Endothelial cell of umbilical vein (primary cell): ENCODE measurements at regions not wholly inside any gene's neighbourhood (a gene's known extent, or its start where the extent isn't known, plus 50 kb on each side); places are given as distances from the start of the nearest gene placed in this dataset.

Experiments used
- BruUV-seq: library from RNA; stranded (reverse); fragments of 400-500 nt; replicated peaks from 2 replicates; lab custom pipeline; 2021; lab: Mats Ljungman, UMichigan
- CTCF ChIA-PET: fragments of 300-600, 350-600 bp; sonication (Branson Sonifier 250); formaldehyde crosslinking; loops from one replicate; lab custom pipeline; 2021; ENCODE audit warnings: antibody characterized with exemption, inconsistent platforms; lab: Charles Lee
- POLR2A ChIA-PET: fragments of 300-600, 350-600 bp; sonication (Branson Sonifier 250); formaldehyde crosslinking; loops from one replicate; lab custom pipeline; 2021; ENCODE audit warnings: antibody characterized with exemption, inconsistent platforms; lab: Charles Lee
- DNase-seq: peaks from one replicate; pipeline ENCODE4 v3.0.0-alpha.2; 2011; ENCODE audit warnings: low read depth, low spot score
- FAIRE-seq: peaks from 2 replicates; lab custom pipeline; 2011; peaks lifted over from hg19 to GRCh38; lab: Jason Lieb, UNC
- H2AFZ ChIP-seq: 2 replicates; pipeline ENCODE4 v1.6.0; 2012; ENCODE audit warnings: low read depth, low read length, control low read depth, inconsistent platforms
- H3K27ac ChIP-seq: 2 replicates; pipeline ENCODE4 v1.5.1; 2011; ENCODE audit warnings: low read depth, mild to moderate bottlenecking, control low read depth, low read length, moderate library complexity; ENCODE audit not compliant: insufficient read depth
- H3K27me3 ChIP-seq, 2 experiments: 2 replicates each; pipeline versions ENCODE4 v1.6.0 to v1.6.1; 2011; ENCODE audit warnings: low read length in 2 of 2, mixed read lengths in 1 of 2; ENCODE audit not compliant: control insufficient read depth in 2 of 2, insufficient read depth in 2 of 2
- H3K36me3 ChIP-seq, 2 experiments: 2 replicates in 1 of 2; 3 replicates in 1 of 2; pipeline ENCODE4 v1.5.1; 2011; ENCODE audit warnings: low read length in 2 of 2, mild to moderate bottlenecking in 1 of 2, moderate library complexity in 1 of 2; ENCODE audit not compliant: control insufficient read depth in 2 of 2, insufficient read depth in 2 of 2; ENCODE audit errors: extremely low read depth in 1 of 2
- H3K4me1 ChIP-seq: 3 replicates; pipeline ENCODE4 v1.5.1; 2011; ENCODE audit warnings: mild to moderate bottlenecking, low read length; ENCODE audit not compliant: control insufficient read depth, insufficient read depth; ENCODE audit errors: extremely low read depth
- H3K4me2 ChIP-seq: 2 replicates; pipeline ENCODE4 v1.6.1; 2011; ENCODE audit warnings: low read length, control low read depth, mixed read lengths; ENCODE audit not compliant: insufficient read depth
- H3K4me3 ChIP-seq, 3 experiments: fragments of 200-600 bp in 1 of 3; sonication (generic), shearing (Covaris generic) in 1 of 3; replicated peaks in 1 of 3; 2 replicates each; pipeline ENCODE4 v1.5.1; 2011 to 2016; ENCODE audit warnings: control low read depth in 3 of 3, low read length in 3 of 3, mild to moderate bottlenecking in 2 of 3, inconsistent platforms in 1 of 3, low read depth in 1 of 3, moderate library complexity in 1 of 3; ENCODE audit not compliant: insufficient read depth in 1 of 3
- H3K79me2 ChIP-seq: 2 replicates; pipeline ENCODE4 v1.6.0; 2012; ENCODE audit warnings: low read length, inconsistent platforms; ENCODE audit not compliant: control insufficient read depth, insufficient read depth
- H3K9ac ChIP-seq: replicated peaks from 2 replicates; pipeline ENCODE3; 2011; ENCODE audit warnings: low read length, control low read depth; ENCODE audit not compliant: insufficient read depth; ENCODE audit errors: extremely low read depth
- H3K9me1 ChIP-seq: replicated peaks from 3 replicates; pipeline ENCODE4 v1.6.0; 2011; ENCODE audit warnings: mild to moderate bottlenecking, low read length; ENCODE audit not compliant: control insufficient read depth, insufficient read depth; ENCODE audit errors: extremely low read depth
- H3K9me3 ChIP-seq: replicated peaks from 2 replicates; pipeline ENCODE4 v1.5.1; 2012; ENCODE audit warnings: low read length, inconsistent platforms; ENCODE audit not compliant: control insufficient read depth, insufficient read depth
- H4K20me1 ChIP-seq: replicated peaks from 2 replicates; pipeline ENCODE3; 2011; ENCODE audit warnings: mild to moderate bottlenecking, low read length; ENCODE audit not compliant: control insufficient read depth, insufficient read depth; ENCODE audit errors: extremely low read depth
- CTCF ChIP-seq, 2 donors: IDR thresholded peaks; 1 replicate in 1 of 2; 2 replicates in 1 of 2; pipeline ENCODE4 v1.5.1; 2011; ENCODE audit warnings: low read length in 2 of 2, mild to moderate bottlenecking in 2 of 2, moderate library complexity in 2 of 2, control low read depth in 1 of 2, inconsistent platforms in 1 of 2, low read depth in 1 of 2; ENCODE audit not compliant: insufficient read depth in 1 of 2; ENCODE audit errors: extremely low read depth in 1 of 2
- EZH2 ChIP-seq: IDR thresholded peaks from 2 replicates; pipeline ENCODE4 v1.6.1; 2012; ENCODE audit warnings: borderline replicate concordance, low read depth, mild to moderate bottlenecking, moderate library complexity, low read length, inconsistent platforms; ENCODE audit not compliant: severe bottlenecking
- FOS ChIP-seq: IDR thresholded peaks from 2 replicates; pipeline ENCODE4 v1.6.1; 2011; ENCODE audit warnings: mild to moderate bottlenecking, low read length, moderate library complexity, borderline replicate concordance; ENCODE audit not compliant: insufficient read depth
- GATA2 ChIP-seq: IDR thresholded peaks from 2 replicates; pipeline ENCODE4 v1.7.0; 2011; ENCODE audit warnings: low read depth, mild to moderate bottlenecking, moderate library complexity, mixed read lengths, low read length; ENCODE audit not compliant: insufficient read length, insufficient read depth
- JUN ChIP-seq: IDR thresholded peaks from 2 replicates; pipeline ENCODE4 v1.6.1; 2011; ENCODE audit warnings: borderline replicate concordance, low read depth; ENCODE audit not compliant: insufficient read length, insufficient read depth
- MAX ChIP-seq: IDR thresholded peaks from 2 replicates; pipeline ENCODE4 v1.6.1; 2011; ENCODE audit not compliant: insufficient read depth, insufficient read length
- MYC ChIP-seq: IDR thresholded peaks from one replicate; pipeline ENCODE4 v1.6.1; 2011; ENCODE audit warnings: mild to moderate bottlenecking, low read depth, low read length
- POLR2A ChIP-seq: IDR thresholded peaks from 2 replicates; pipeline ENCODE4 v1.6.1; 2012; ENCODE audit warnings: low read depth, mild to moderate bottlenecking, control low read depth, low read length
- POLR2AphosphoS5 ChIP-seq: IDR thresholded peaks from 2 replicates; pipeline ENCODE4 v1.6.1; 2012; ENCODE audit warnings: low read depth, mild to moderate bottlenecking, control low read depth, low read length, moderate library complexity; ENCODE audit not compliant: insufficient read depth
- dilution Hi-C: fragments of 300-500 bp; cut with MboI; formaldehyde crosslinking; loops from one replicate; pipeline ENCODE4 v1.15.0; 2019; ENCODE audit warnings: low sequenced_read_pairs; ENCODE audit not compliant: extremely low pct_ligation_motif_present
- intact Hi-C: fragments of 100-400 bp; cut with micrococcal nuclease; formaldehyde crosslinking; loops from one replicate; pipeline ENCODE4 v1.10.0; 2022

GRCh38 chr10:63757067-63757466 lies 235.9 kb downstream of the REEP3 start:
- no peaks in the 10 kb centered on the region for H3K9me3 ChIP-seq
- H3K4me3 ChIP-seq = no peak overlapping the region
- H2AFZ ChIP-seq = no peak overlapping the region
- ChIA-PET POLR2A (no interaction called here), CTCF (interaction anchor here (1.4 kb wide), 1 partner anchor 590 kb away, joined by 7 read pairs; no protein-coding TSS in a partner anchor)
- H3K4me2 ChIP-seq = no peak overlapping the region
- dilution Hi-C loops (no loop called here), intact Hi-C loops (no loop called here)
- H3K9me1 ChIP-seq = no peaks in the 10 kb centered on the region
- no peaks in the 10 kb centered on the region for H4K20me1 ChIP-seq
- H3K36me3 ChIP-seq = no peaks in the 10 kb centered on the region
- H3K27ac ChIP-seq = no peak overlapping the region
- H3K9ac ChIP-seq = no peak overlapping the region
- no peaks in the 10 kb centered on the region for H3K4me1 ChIP-seq
- H3K27me3 ChIP-seq = peaks cover 0 to 10% of the 10 kb centered on the region in 2 experiments
- H3K79me2 ChIP-seq = no peaks in the 10 kb centered on the region
- DNase-seq (no peak), FAIRE-seq (no peak)
- no TSS peak for BruUV-seq
- TF ChIP-seq EZH2 (no peak), POLR2A (no peak), POLR2AphosphoS5 (no peak), MAX (no peak), GATA2 (no peak), JUN (no peak), MYC (no peak), FOS (no peak), CTCF (IDR thresholded peaks at IDR 0.05; ENCODE audit: extremely low read depth in 1 of 2, insufficient read depth in 1 of 2, low read depth in 1 of 2, low read length in 2 of 2) (no peak)
